ENCODE measurements at regions not wholly inside any gene's neighbourhood (a gene's known extent, or its start where the extent isn't known, plus 50 kb on each side); places are given as distances from the start of the nearest gene placed in this dataset.
"Not testable (repeated sequence)": the region's sequence is repeated elsewhere in the genome, so short reads cannot be mapped to it uniquely, and the experiment has no call there.

DNA sequence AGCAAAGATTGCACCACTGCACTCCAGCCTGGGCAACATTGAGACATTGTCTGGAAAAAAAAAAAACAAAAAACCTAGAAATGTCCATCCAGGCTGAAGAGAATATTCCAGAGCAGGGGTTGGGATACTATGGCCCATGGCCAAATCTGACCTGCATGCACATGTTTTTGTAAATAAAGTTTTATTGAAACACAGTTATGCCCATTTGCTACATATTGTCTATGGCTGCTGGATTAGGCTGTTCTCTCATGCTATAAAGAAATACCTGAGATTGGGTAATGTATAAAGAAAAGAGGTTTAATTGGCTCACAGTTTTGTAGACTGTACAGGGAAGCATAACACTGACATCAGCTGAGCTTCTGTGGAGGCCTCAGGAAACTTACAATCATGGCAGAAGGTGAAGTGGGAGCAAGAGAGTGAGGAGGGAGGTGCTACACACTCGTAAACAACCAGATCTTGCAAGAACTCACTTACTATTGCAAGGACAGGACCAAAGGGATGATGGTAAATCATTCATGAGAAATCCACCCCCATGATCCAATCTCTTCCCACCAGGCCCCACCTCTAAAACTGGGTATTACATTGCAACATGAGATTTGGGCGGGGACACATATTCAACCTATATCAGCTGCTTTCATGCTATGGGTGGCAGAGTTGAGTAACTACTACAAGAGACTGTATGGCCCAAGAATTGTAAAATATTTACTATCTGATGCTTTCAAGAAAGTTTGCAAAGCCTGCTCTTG is 137.8 kb upstream of the ROPN1B start:
- not testable (repeated sequence) for TF ChIP-seq EZH2 (IDR thresholded peaks at IDR 0.05; ENCODE audit: insufficient read depth, poor library complexity, severe bottlenecking); EZH2phosphoT487 (IDR thresholded peaks at IDR 0.05; ENCODE audit: insufficient read depth, low read depth)

Data from GM23248 (cell line).